ENCODE measurements at regions not wholly inside any gene's neighbourhood (a gene's known extent, or its start where the extent isn't known, plus 50 kb on each side); places are given as distances from the start of the nearest gene placed in this dataset.

DNA sequence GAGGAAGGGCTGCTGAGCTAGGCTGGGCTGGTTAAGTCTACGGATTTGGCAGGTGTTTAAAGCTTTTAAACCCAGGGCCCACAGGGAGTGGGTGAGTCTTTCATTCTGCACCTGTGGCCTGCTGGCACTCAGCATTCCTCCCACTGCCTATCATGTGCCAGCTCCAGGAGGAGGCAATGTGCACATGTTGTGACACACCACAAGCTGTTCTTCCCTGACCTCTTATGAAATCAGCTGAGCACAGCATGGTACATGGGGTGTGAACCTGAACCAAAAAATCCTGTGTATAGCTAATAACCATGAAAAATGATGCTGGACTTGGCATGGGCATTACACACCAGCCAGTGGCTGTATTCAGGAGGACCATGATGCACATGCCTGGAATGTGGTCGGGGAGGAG, 297.9 kb upstream of the MMADHC start:
- Histone ChIP-seq H3K9me3 (no peaks in the 10 kb centered on the region), H3K4me3 (no peak overlapping the region), H3K27me3 (no peaks in the 10 kb centered on the region), H3K36me3 (no peaks in the 10 kb centered on the region), H3K4me1 (no peaks in the 10 kb centered on the region), H3K27ac (no peak overlapping the region)
- intact Hi-C loops (cut with DNase I), result no loop called here
- TF ChIP-seq, protein P1, sequence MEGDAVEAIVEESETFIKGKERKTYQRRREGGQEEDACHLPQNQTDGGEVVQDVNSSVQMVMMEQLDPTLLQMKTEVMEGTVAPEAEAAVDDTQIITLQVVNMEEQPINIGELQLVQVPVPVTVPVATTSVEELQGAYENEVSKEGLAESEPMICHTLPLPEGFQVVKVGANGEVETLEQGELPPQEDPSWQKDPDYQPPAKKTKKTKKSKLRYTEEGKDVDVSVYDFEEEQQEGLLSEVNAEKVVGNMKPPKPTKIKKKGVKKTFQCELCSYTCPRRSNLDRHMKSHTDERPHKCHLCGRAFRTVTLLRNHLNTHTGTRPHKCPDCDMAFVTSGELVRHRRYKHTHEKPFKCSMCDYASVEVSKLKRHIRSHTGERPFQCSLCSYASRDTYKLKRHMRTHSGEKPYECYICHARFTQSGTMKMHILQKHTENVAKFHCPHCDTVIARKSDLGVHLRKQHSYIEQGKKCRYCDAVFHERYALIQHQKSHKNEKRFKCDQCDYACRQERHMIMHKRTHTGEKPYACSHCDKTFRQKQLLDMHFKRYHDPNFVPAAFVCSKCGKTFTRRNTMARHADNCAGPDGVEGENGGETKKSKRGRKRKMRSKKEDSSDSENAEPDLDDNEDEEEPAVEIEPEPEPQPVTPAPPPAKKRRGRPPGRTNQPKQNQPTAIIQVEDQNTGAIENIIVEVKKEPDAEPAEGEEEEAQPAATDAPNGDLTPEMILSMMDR (IDR thresholded peaks at IDR 0.05), result no peak
- no peak for DNase-seq (ENCODE audit: low spot score in 2 of 2)

DNA sequence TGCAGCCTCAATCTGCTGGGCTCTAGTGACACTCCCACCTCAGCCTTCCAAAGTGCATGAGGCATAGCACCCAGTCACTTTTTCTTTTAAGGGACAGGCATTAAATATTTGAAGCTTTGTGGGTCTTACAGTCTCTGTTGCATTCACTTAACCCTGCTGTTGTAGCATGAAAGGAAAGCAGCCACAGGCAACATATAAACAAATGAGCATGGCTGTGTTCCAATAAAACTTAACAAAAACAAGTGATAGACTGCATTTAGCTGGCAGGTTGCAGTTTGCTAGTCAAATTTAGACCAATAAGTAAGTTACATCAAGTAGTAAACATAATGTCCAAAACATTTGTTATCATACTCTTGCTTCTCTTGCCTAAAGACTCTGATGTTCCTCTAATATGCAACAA, 297.3 kb upstream of the MMADHC start:
- H3K27ac ChIP-seq, result no peak overlapping the region
- H3K27me3 ChIP-seq, result no peaks in the 10 kb centered on the region
- no peaks in the 10 kb centered on the region for H3K9me3 ChIP-seq
- intact Hi-C loops (cut with DNase I), result no loop called here
- no peak for DNase-seq (ENCODE audit: low spot score in 2 of 2)
- no peak overlapping the region for H3K4me3 ChIP-seq
- TF ChIP-seq, protein P1 (IDR thresholded peaks at IDR 0.05), result no peak
- no peaks in the 10 kb centered on the region for H3K4me1 ChIP-seq
- H3K36me3 ChIP-seq, result no peaks in the 10 kb centered on the region

DNA sequence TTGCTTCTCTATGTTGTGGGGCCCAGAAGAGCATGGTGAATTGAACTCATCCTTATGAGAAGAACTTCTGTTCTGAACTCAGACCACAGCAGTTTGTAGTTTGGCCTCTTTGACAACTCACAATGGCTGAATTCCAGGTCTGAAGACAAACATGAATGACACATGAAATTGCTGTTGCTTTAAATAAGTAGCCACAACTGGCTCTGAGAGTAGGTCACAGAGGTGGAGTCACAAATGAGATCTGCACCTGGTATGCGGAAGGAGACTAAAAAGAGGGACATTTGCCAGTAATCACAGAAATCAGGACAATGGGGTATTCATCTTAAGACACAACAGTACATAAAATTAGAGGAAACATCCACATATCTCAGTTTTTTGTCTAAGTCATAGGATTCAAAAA, 290.3 kb upstream of the MMADHC start:
- Histone ChIP-seq H3K27ac (no peak overlapping the region), H3K4me1 (no peaks in the 10 kb centered on the region), H3K4me3 (no peak overlapping the region), H3K9me3 (no peaks in the 10 kb centered on the region), H3K27me3 (no peaks in the 10 kb centered on the region), H3K36me3 (no peaks in the 10 kb centered on the region)
- intact Hi-C loops (cut with DNase I), result no loop called here
- TF ChIP-seq, protein P1 (IDR thresholded peaks at IDR 0.05), result no peak
- DNase-seq (ENCODE audit: low spot score in 2 of 2), result no peak

DNA sequence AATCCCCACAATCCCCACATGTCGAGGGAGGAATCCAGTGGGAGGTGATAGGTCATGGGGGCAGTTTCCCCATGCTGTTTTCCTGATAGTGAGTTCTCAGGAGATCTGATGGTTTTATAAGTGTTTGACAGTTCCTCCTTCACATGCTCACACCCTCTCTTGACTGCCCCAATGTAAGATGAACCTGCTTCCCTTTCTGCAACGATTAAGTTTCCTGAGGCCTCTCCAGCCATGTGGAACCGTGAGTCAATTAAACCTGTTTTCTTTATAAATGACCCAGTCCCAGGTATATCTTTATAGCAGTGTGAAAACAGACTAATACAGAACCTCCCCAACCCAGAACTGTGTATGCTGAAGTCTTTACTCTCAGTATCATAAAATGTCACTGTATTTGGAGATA, 289.5 kb upstream of the MMADHC start:
- H3K4me3 ChIP-seq, result no peak overlapping the region
- DNase-seq (ENCODE audit: low spot score in 2 of 2), result no peak
- no peaks in the 10 kb centered on the region for H3K27me3 ChIP-seq
- H3K4me1 ChIP-seq, result no peaks in the 10 kb centered on the region
- no peak overlapping the region for H3K27ac ChIP-seq
- intact Hi-C loops (cut with DNase I), result no loop called here
- TF ChIP-seq, protein P1 (IDR thresholded peaks at IDR 0.05), result no peak
- H3K36me3 ChIP-seq, result no peaks in the 10 kb centered on the region
- no peaks in the 10 kb centered on the region for H3K9me3 ChIP-seq

DNA sequence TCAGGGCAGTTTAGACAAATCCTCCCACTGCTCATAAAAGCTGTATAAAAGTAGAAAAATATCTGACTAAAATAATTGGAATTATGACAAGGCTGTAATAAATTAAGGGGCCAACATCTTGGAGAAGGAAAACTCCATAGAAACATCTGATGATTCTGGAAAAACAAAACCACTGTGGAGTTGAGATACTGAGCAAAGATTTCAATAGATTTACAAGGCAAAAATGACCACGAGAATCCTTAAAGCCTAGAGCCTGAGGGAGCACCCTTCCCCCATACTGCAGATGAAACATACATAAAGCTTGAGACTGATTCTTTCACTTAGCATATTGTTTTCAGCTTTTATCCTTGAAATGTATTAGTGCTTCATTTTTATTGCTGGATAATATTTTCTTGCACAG, 286.4 kb upstream of the MMADHC start:
- intact Hi-C loops (cut with DNase I), result no loop called here

More for the DNA sequence above, 286.4 kb upstream of the MMADHC start:
- no peak for DNase-seq (ENCODE audit: low spot score in 2 of 2)
- H3K27me3 ChIP-seq, result no peaks in the 10 kb centered on the region
- no peaks in the 10 kb centered on the region for H3K4me1 ChIP-seq
- TF ChIP-seq, protein P1 (IDR thresholded peaks at IDR 0.05), result no peak
- no peak overlapping the region for H3K4me3 ChIP-seq
- no peaks in the 10 kb centered on the region for H3K9me3 ChIP-seq
- H3K36me3 ChIP-seq, result no peaks in the 10 kb centered on the region
- H3K27ac ChIP-seq, result no peak overlapping the region
